Neural progenitor cell (in vitro differentiated cells): ENCODE measurements at regions not wholly inside any gene's neighbourhood (a gene's known extent, or its start where the extent isn't known, plus 50 kb on each side); places are given as distances from the start of the nearest gene placed in this dataset.

Experiments used
- DNase-seq: peaks from one replicate; pipeline ENCODE4 v3.0.0-alpha.2; 2016; ENCODE audit warnings: low spot score
- H2AFZ ChIP-seq: fragments of 200-600 bp; sonication (generic); replicated peaks from 2 replicates; pipeline ENCODE4 v1.6.1; 2016; ENCODE audit warnings: antibody characterized with exemption
- H3F3A ChIP-seq: fragments of 200-600 bp; sonication (generic); 2 replicates; pipeline ENCODE4 v1.6.1; 2016; ENCODE audit warnings: antibody characterized with exemption, low read depth
- H3K27ac ChIP-seq: fragments of 200-600 bp; sonication (generic); 2 replicates; pipeline ENCODE4 v1.5.1; 2016; ENCODE audit warnings: mild to moderate bottlenecking
- H3K27me3 ChIP-seq: fragments of 200-600 bp; sonication (generic); 2 replicates; pipeline ENCODE4 v1.6.1; 2016; ENCODE audit warnings: mild to moderate bottlenecking, moderate library complexity
- H3K36me3 ChIP-seq: fragments of 200-600 bp; sonication (generic); 2 replicates; pipeline ENCODE4 v1.5.1; 2016
- H3K4me1 ChIP-seq: fragments of 200-600 bp; sonication (generic); 2 replicates; pipeline ENCODE4 v1.6.1; 2016; ENCODE audit warnings: mixed run types
- H3K4me2 ChIP-seq: fragments of 200-600 bp; sonication (generic); 2 replicates; pipeline ENCODE4 v1.6.1; 2016
- H3K4me3 ChIP-seq: fragments of 200-600 bp; sonication (generic); 2 replicates; pipeline ENCODE4 v1.5.1; 2016
- H3K79me2 ChIP-seq: fragments of 200-600 bp; sonication (generic); 2 replicates; pipeline ENCODE4 v1.6.1; 2016; ENCODE audit warnings: low read depth
- H3K9ac ChIP-seq: fragments of 200-600 bp; sonication (generic); 2 replicates; pipeline ENCODE4 v1.6.1; 2016
- H3K9me3 ChIP-seq: fragments of 200-600 bp; sonication (generic); 2 replicates; pipeline ENCODE4 v1.5.1; 2016; ENCODE audit warnings: low read depth
- H4K20me1 ChIP-seq: fragments of 200-600 bp; sonication (generic); 2 replicates; pipeline ENCODE4 v1.6.1; 2016; ENCODE audit warnings: low read depth
- H3K27ac Mint-ChIP-seq: 3 replicates; pipeline ENCODE4 v1.8.0; 2021; ENCODE audit warnings: mixed read lengths
- H3K27me3 Mint-ChIP-seq: 2 replicates; pipeline ENCODE4 v1.8.0; 2022; ENCODE audit warnings: low read depth, mild to moderate bottlenecking, inconsistent platforms, moderate library complexity, mixed read lengths; ENCODE audit not compliant: insufficient read depth
- H3K36me3 Mint-ChIP-seq: 3 replicates; pipeline ENCODE4 v1.8.0; 2021; ENCODE audit warnings: mixed read lengths
- H3K4me1 Mint-ChIP-seq: 3 replicates; pipeline ENCODE4 v1.8.0; 2021; ENCODE audit warnings: mixed read lengths
- H3K4me3 Mint-ChIP-seq: 3 replicates; pipeline ENCODE4 v1.8.0; 2021; ENCODE audit warnings: mild to moderate bottlenecking, moderate library complexity, mixed read lengths
- H3K9me3 Mint-ChIP-seq: 3 replicates; pipeline ENCODE4 v1.8.0; 2020; ENCODE audit warnings: mixed read lengths
- EZH2 ChIP-seq: fragments of 200-600 bp; sonication (generic); IDR thresholded peaks from 2 replicates; pipeline ENCODE4 v1.6.1; 2017; ENCODE audit warnings: antibody characterized with exemption, mild to moderate bottlenecking, moderate library complexity
- EZH2phosphoT487 ChIP-seq: fragments of 200-600 bp; sonication (generic); IDR thresholded peaks from 2 replicates; pipeline ENCODE4 v1.6.1; 2017; ENCODE audit warnings: antibody characterized with exemption
- TF ChIP-seq, protein P1 (sequence below): fragments of 200-600 bp; sonication (generic); IDR thresholded peaks from 2 replicates; pipeline ENCODE4 v1.5.1; 2017; ENCODE audit warnings: antibody characterized with exemption, mild to moderate bottlenecking

GRCh38 chr7:25565002-25565401 is 336.7 kb upstream of the NPVF start:
- Histone ChIP-seq H3K4me3 (no peak overlapping the region), H3K27me3 (no peaks in the 10 kb centered on the region), H3K4me1 (no peaks in the 10 kb centered on the region), H3F3A (no peaks in the 10 kb centered on the region), H3K79me2 (no peaks in the 10 kb centered on the region), H3K4me2 (no peak overlapping the region), H3K36me3 (no peaks in the 10 kb centered on the region), H3K9ac (no peak overlapping the region), H2AFZ (no peak overlapping the region), H4K20me1 (no peaks in the 10 kb centered on the region), H3K27ac (no peak overlapping the region), H3K9me3 (no peaks in the 10 kb centered on the region)
- Mint-ChIP-seq H3K4me1 (peaks cover 7% of the 10 kb centered on the region), H3K36me3 (no peaks in the 10 kb centered on the region), H3K27me3 (no peaks in the 10 kb centered on the region), H3K9me3 (no peaks in the 10 kb centered on the region), H3K4me3 (no peak overlapping the region), H3K27ac (no peak overlapping the region)
- TF ChIP-seq EZH2phosphoT487: no peak
- TF ChIP-seq, protein P1, sequence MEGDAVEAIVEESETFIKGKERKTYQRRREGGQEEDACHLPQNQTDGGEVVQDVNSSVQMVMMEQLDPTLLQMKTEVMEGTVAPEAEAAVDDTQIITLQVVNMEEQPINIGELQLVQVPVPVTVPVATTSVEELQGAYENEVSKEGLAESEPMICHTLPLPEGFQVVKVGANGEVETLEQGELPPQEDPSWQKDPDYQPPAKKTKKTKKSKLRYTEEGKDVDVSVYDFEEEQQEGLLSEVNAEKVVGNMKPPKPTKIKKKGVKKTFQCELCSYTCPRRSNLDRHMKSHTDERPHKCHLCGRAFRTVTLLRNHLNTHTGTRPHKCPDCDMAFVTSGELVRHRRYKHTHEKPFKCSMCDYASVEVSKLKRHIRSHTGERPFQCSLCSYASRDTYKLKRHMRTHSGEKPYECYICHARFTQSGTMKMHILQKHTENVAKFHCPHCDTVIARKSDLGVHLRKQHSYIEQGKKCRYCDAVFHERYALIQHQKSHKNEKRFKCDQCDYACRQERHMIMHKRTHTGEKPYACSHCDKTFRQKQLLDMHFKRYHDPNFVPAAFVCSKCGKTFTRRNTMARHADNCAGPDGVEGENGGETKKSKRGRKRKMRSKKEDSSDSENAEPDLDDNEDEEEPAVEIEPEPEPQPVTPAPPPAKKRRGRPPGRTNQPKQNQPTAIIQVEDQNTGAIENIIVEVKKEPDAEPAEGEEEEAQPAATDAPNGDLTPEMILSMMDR: no peak
- no peak for TF ChIP-seq EZH2
- DNase-seq: no peak

- Mint-ChIP-seq H3K9me3 (no peaks in the 10 kb centered on the region), H3K27ac (no peak overlapping the region), H3K27me3 (no peaks in the 10 kb centered on the region), H3K4me1 (peaks cover 7% of the 10 kb centered on the region), H3K4me3 (no peak overlapping the region), H3K36me3 (no peaks in the 10 kb centered on the region)
- H4K20me1 ChIP-seq: no peaks in the 10 kb centered on the region
- peak; percentile 70 for DNase-seq
- H3K27ac ChIP-seq: no peak overlapping the region
- no peaks in the 10 kb centered on the region for H3F3A ChIP-seq
- no peaks in the 10 kb centered on the region for H3K9me3 ChIP-seq
- no peak overlapping the region for H3K9ac ChIP-seq
- no peaks in the 10 kb centered on the region for H3K4me1 ChIP-seq
- TF ChIP-seq, protein P1: peak; percentile 100
- TF ChIP-seq EZH2 (peak; percentile 38), EZH2phosphoT487 (no peak)
- no peak overlapping the region for H3K4me2 ChIP-seq
- H3K79me2 ChIP-seq: no peaks in the 10 kb centered on the region
- H3K27me3 ChIP-seq: no peaks in the 10 kb centered on the region
- no peaks in the 10 kb centered on the region for H3K36me3 ChIP-seq
- H2AFZ ChIP-seq: no peak overlapping the region
- no peak overlapping the region for H3K4me3 ChIP-seq
Measured at GRCh38 chr7:25565949-25566348, 337.7 kb upstream of the NPVF start.

GRCh38 chr7:25567430-25567829 is 339.1 kb upstream of the NPVF start:
- H3K27me3 Mint-ChIP-seq: no peaks in the 10 kb centered on the region
- H3K79me2 ChIP-seq: no peaks in the 10 kb centered on the region
- no peaks in the 10 kb centered on the region for H4K20me1 ChIP-seq
- H3K36me3 ChIP-seq: no peaks in the 10 kb centered on the region
- H3K9me3 Mint-ChIP-seq: no peaks in the 10 kb centered on the region
- no peak overlapping the region for H3K9ac ChIP-seq
- H3F3A ChIP-seq: no peaks in the 10 kb centered on the region
- H2AFZ ChIP-seq: no peak overlapping the region
- no peak overlapping the region for H3K4me3 Mint-ChIP-seq
- H3K4me1 Mint-ChIP-seq: peaks cover 5% of the 10 kb centered on the region
- H3K27ac Mint-ChIP-seq: no peak overlapping the region
- no peaks in the 10 kb centered on the region for H3K27me3 ChIP-seq
- H3K4me3 ChIP-seq: no peak overlapping the region
- no peak for DNase-seq
- no peaks in the 10 kb centered on the region for H3K4me1 ChIP-seq
- no peak overlapping the region for H3K27ac ChIP-seq
- TF ChIP-seq EZH2phosphoT487: no peak
- TF ChIP-seq, protein P1: no peak
- no peak for TF ChIP-seq EZH2
- H3K36me3 Mint-ChIP-seq: no peaks in the 10 kb centered on the region
- no peak overlapping the region for H3K4me2 ChIP-seq
- H3K9me3 ChIP-seq: no peaks in the 10 kb centered on the region

- H3K4me1 Mint-ChIP-seq: peaks cover 5% of the 10 kb centered on the region
Measured at GRCh38 chr7:25569765-25570164, 341.5 kb upstream of the NPVF start.

More at GRCh38 chr7:25569765-25570164, 341.5 kb upstream of the NPVF start:
- H3K9me3 ChIP-seq: no peaks in the 10 kb centered on the region
- H4K20me1 ChIP-seq: no peaks in the 10 kb centered on the region
- H3F3A ChIP-seq: no peaks in the 10 kb centered on the region
- H2AFZ ChIP-seq: no peak overlapping the region
- no peaks in the 10 kb centered on the region for H3K79me2 ChIP-seq
- Mint-ChIP-seq H3K4me3 (no peak overlapping the region), H3K27me3 (no peaks in the 10 kb centered on the region), H3K36me3 (no peaks in the 10 kb centered on the region), H3K27ac (no peak overlapping the region), H3K9me3 (no peaks in the 10 kb centered on the region)
- no peaks in the 10 kb centered on the region for H3K4me1 ChIP-seq
- no peak overlapping the region for H3K9ac ChIP-seq
- no peaks in the 10 kb centered on the region for H3K36me3 ChIP-seq
- H3K27me3 ChIP-seq: no peaks in the 10 kb centered on the region
- TF ChIP-seq EZH2 (no peak), EZH2phosphoT487 (no peak)
- TF ChIP-seq, protein P1: no peak
- no peak overlapping the region for H3K4me2 ChIP-seq
- H3K4me3 ChIP-seq: no peak overlapping the region
- H3K27ac ChIP-seq: no peak overlapping the region
- DNase-seq: no peak
